IPS DF 6.9 (cell line): ENCODE measurements at regions not wholly inside any gene's neighbourhood (a gene's known extent, or its start where the extent isn't known, plus 50 kb on each side); places are given as distances from the start of the nearest gene placed in this dataset.

Source experiments
- DNase-seq: peaks from one replicate; pipeline ENCODE4 v3.0.0-alpha.2; 2013; ENCODE audit warnings: low read depth, low spot score
- H3K27ac ChIP-seq: one replicate; pipeline ENCODE4 v1.5.1; 2013; ENCODE audit warnings: low read length, control low read depth
- H3K27me3 ChIP-seq: 2 replicates; pipeline ENCODE4 v1.6.1; 2013; ENCODE audit warnings: mild to moderate bottlenecking, low read length; ENCODE audit not compliant: control insufficient read depth, insufficient read depth
- H3K36me3 ChIP-seq: 2 replicates; pipeline ENCODE4 v1.6.1; 2013; ENCODE audit warnings: low read length; ENCODE audit not compliant: control insufficient read depth, insufficient read depth
- H3K4me1 ChIP-seq: 2 replicates; pipeline ENCODE4 v1.6.1; 2013; ENCODE audit warnings: low read length; ENCODE audit not compliant: control insufficient read depth, insufficient read depth
- H3K4me3 ChIP-seq: 2 replicates; pipeline ENCODE4 v1.5.1; 2013; ENCODE audit warnings: mild to moderate bottlenecking, low read length
- H3K9me3 ChIP-seq: 2 replicates; pipeline ENCODE4 v1.6.1; 2013; ENCODE audit warnings: low read length, inconsistent platforms; ENCODE audit not compliant: control insufficient read depth, insufficient read depth
- WGBS: extraction: QIAGEN DNeasy Blood & Tissue Kit; methylation state at CpG from one replicate; pipeline ENCODE4 v1.1.7; 2013; ENCODE audit warnings: mixed read lengths, missing lambda C conversion rate; ENCODE audit not compliant: insufficient read length, insufficient coverage; 5-methylcytosine and 5-hydroxymethylcytosine counted together

DNA sequence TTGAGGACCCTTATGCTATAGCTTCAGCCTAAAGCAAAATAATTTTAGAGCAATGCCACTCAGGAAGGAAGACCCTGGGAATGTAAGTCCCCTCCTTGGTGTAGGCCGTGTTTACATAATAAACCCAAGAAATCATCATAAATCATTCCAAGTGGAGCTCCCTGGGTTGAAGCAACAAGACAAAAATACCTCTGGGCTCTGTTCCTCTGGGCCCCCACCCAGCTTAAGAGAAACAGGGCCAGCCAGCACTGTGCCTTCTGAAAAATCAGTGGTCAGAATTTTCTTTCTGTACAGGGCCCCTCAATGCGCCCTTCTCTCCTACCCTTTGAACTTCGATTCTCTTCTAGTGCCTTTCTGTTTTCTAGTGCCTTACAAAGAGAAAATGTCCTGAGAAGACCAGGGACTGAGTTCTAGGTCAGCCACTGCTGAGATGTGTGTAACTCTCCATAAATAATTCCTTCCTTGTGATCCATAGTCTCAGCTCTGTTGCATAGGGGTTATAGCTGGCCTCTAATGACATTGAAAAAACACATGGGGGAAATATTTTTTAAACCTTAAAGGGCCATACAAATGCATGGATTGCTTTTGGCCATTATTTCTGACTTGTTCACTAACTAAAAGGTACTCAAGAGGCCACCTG is 101.0 kb downstream of the ADRB2 start:
- Histone ChIP-seq H3K36me3 (no peaks in the 10 kb centered on the region), H3K4me1 (no peaks in the 10 kb centered on the region), H3K4me3 (no peak overlapping the region), H3K27me3 (no peaks in the 10 kb centered on the region), H3K27ac (no peak overlapping the region), H3K9me3 (no peaks in the 10 kb centered on the region)
- WGBS = no CpG with 5 or more reads among the region's 3 CpGs
- DNase-seq = no peak

DNA sequence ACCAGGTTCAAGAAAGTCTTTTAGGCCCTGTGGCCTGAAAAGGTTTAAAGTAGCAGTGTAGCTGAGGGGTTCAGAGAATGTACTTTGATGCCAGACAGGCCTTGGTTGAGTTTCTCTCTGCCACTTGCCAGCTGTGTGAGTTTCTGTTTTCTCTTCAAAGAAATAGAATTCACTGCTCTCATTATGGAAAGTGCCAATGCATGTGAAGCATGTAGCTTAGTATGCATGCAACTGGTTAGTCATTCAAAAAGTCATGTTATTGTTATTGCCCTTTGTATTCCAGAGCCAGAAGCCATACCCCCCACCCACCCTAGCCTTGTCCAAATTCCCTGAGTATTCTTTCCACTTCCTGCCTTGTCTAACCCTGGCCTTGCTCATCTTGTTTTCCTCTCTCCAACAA is 101.7 kb downstream of the ADRB2 start:
- H3K9me3 ChIP-seq = no peaks in the 10 kb centered on the region
- no peak overlapping the region for H3K27ac ChIP-seq
- DNase-seq = no peak
- H3K27me3 ChIP-seq = no peaks in the 10 kb centered on the region
- H3K36me3 ChIP-seq = no peaks in the 10 kb centered on the region
- H3K4me1 ChIP-seq = no peaks in the 10 kb centered on the region
- H3K4me3 ChIP-seq = no peak overlapping the region

DNA sequence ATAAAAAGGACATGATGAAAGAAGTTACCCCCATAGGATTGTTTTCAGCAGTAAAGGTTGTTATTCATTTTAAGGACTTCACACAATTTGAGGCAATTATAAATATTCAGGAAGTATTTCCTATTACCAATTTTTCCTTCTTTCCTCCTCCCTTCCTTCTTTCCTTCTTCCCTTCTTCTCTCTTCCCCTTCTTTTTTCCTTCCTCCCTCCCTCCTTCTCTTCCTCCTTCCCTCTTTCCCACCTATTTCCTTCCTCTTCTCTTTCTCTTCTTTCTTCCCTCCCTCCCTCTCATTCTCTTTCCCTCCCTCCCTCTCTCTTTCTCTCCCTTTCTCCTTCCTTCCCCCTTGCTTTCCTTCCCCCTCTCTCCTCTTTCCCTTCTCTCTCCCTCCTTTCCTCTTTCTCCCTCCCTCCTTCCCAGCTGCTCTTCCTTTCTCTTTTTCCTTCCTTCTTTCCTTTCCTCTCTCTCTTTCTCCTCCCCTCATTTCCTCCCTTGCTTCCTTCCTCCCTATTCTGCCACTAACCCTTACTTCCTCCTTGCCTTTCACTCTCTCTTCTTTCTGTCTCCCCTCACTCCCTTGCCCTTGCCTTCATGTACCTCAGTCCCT is 105.1 kb downstream of the ADRB2 start:
- Histone ChIP-seq H3K9me3 (no peaks in the 10 kb centered on the region), H3K4me3 (no peak overlapping the region), H3K36me3 (no peaks in the 10 kb centered on the region), H3K4me1 (no peaks in the 10 kb centered on the region), H3K27ac (no peak overlapping the region), H3K27me3 (no peaks in the 10 kb centered on the region)
- no peak for DNase-seq

DNA sequence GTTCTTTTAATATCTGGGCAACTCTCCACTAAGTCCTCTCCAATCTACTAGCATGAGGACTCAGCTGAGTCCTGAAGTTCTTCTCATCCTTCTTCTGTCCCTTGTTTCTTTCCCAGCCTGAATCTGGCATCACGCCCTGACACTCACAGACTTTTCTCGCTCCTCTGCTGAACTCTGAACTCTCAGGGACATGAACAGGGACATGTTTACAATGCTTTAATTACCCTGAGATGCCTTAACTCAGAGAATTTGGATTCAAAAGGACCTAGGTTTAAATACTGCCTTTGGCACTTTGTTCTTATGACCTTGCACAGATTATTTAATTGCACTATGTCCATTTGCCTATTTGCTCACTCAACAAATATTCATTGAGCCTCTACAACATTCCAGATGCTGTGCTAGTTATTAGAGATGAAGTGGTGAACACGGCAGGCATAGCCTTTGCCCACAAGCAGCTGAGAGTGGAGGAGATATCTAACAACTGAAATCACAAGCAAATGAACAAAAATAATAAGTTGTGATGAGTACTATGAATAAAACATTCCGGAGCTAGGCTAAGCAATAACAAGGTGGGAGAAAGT is 106.0 kb downstream of the ADRB2 start:
- Histone ChIP-seq H3K36me3 (no peaks in the 10 kb centered on the region), H3K9me3 (no peaks in the 10 kb centered on the region), H3K27ac (no peak overlapping the region), H3K27me3 (no peaks in the 10 kb centered on the region), H3K4me3 (no peak overlapping the region), H3K4me1 (no peaks in the 10 kb centered on the region)
- WGBS = no CpG with 5 or more reads among the region's 4 CpGs
- no peak for DNase-seq

DNA sequence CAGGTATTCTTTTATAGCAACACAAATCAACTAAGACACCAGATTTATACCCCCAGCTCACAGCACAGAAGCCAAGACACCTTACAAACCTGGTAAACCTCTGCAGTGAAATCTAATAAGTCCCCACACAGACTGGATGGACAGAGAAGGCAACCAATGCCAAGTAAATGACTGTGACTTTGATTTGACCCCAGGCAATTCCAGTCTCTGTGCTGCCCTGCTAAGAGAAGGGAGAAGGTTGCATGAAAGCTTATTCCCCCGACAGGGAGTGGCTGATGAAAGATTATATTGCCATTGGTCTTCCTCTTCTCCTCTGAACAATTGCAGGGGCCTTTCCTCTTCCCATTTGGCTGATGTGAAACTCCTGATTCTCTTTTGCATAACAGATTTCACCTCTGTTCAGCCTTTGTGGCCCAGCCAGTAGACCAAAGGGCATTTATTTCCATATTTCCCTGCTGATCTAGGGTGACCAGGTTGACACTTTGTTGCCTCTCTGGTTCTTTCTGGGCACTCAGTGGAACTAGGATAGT is 107.6 kb downstream of the ADRB2 start:
- no peak for DNase-seq
- Histone ChIP-seq H3K27ac (no peak overlapping the region), H3K36me3 (no peaks in the 10 kb centered on the region), H3K9me3 (no peaks in the 10 kb centered on the region), H3K4me3 (no peak overlapping the region), H3K4me1 (no peaks in the 10 kb centered on the region), H3K27me3 (no peaks in the 10 kb centered on the region)
- WGBS = no CpG with 5 or more reads among the region's 1 CpG

DNA sequence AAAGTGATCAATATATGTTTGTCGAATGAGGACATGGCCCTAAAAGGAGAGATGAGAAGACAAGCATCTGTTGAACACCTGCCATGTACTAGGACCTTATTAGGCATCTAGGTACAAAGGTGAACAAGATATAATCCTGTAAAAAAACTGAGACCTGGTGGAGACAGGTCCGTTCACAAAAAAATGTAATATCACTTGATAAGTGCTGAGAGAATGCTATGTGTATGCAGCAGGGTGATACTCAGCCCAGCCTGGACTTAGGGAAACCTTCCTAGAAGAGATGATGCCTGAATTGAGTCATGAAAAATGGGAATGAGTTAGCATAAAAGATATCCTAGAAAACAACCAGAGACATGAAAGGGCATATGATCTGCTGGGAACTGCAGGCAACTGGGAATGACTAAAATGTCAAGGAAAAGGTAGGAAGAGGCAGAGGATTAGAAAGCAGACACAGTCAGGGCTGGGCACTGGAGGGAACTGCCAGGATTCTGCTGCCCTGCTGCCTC is 108.5 kb downstream of the ADRB2 start:
- Histone ChIP-seq H3K27ac (no peak overlapping the region), H3K27me3 (no peaks in the 10 kb centered on the region), H3K36me3 (no peaks in the 10 kb centered on the region), H3K4me1 (no peaks in the 10 kb centered on the region), H3K4me3 (no peak overlapping the region), H3K9me3 (no peaks in the 10 kb centered on the region)
- WGBS = no CpG with 5 or more reads among the region's 2 CpGs
- no peak for DNase-seq

DNA sequence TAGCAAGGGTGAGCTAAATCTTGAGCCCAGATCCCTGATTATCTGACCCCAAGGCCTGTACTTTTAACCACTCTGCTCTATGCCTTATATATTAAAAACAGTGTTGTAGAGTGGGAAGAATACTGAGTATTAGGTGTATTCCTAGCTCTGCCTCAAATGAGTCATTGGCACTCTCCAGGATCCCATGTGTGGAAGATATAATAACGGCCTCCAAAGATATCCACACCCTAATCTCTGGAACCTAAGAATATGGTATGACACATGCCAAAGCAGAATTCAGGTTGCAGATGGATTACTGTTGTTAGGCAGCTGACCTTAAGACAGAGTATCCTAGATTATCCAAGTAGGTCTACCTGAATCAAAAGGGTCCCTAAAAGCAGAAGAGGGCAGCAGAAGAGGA is 110.8 kb downstream of the ADRB2 start:
- Histone ChIP-seq H3K4me1 (no peaks in the 10 kb centered on the region), H3K9me3 (no peaks in the 10 kb centered on the region), H3K36me3 (no peaks in the 10 kb centered on the region), H3K4me3 (no peak overlapping the region), H3K27me3 (no peaks in the 10 kb centered on the region), H3K27ac (no peak overlapping the region)
- no peak for DNase-seq
- no CpG with 5 or more reads among the region's 1 CpG for WGBS

DNA sequence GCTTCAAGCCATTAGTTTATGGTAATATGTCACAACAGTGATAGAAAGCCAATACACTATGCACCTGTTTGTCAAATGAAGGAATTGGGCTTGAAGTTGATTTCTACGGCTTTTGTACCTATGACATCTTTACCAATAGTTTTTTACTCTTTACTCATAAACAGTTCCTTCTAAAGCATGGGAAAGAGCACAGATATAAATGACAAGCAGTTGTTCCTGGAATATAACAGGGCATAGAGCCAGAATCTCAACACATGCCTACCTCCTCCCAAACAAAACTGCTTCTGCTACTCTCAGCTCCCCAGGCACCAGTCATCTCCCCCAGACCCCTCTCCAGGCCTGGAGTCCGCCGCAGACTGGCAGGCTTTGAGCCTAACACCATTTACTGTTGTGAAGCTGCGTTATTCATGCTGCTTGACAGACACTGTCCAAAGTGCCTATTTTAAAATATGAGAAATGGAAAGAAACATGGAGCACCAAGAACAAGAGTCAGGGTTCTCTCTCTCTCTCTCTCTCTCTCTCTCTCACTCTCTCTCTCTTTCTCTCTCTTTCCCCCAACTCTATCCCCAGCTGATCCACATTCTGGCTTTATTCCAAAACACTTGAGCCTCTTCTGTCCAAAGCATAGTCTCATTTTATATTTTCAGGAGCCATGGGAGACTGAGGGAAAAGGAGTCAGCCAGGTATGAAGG is 111.6 kb downstream of the ADRB2 start:
- H3K4me1 ChIP-seq = no peaks in the 10 kb centered on the region
- H3K36me3 ChIP-seq = no peaks in the 10 kb centered on the region
- DNase-seq = no peak
- no peaks in the 10 kb centered on the region for H3K9me3 ChIP-seq
- H3K4me3 ChIP-seq = no peak overlapping the region
- H3K27me3 ChIP-seq = no peaks in the 10 kb centered on the region
- H3K27ac ChIP-seq = no peak overlapping the region
- WGBS = no CpG with 5 or more reads among the region's 4 CpGs

DNA sequence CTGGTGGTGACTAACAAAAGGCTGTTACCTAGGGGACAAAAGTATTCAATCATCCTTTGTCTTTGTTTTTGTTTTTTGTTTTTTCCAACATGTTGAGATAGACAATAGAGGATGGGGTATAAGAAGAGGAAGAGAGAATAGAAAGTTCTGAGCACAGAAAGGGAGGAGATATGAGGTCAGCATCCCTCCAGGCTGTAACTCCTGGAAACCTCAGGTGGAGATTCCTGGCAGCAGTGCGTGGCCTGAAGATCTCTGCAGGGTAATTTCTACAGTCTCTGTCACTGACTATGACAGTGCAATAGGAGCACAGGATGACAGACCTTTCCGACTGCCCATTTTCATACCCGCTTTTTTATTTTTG is 112.1 kb downstream of the ADRB2 start:
- no peaks in the 10 kb centered on the region for H3K4me1 ChIP-seq
- no peak overlapping the region for H3K4me3 ChIP-seq
- no peaks in the 10 kb centered on the region for H3K9me3 ChIP-seq
- no CpG with 5 or more reads among the region's 3 CpGs for WGBS
- no peaks in the 10 kb centered on the region for H3K36me3 ChIP-seq
- H3K27me3 ChIP-seq = no peaks in the 10 kb centered on the region
- no peak for DNase-seq
- no peak overlapping the region for H3K27ac ChIP-seq

DNA sequence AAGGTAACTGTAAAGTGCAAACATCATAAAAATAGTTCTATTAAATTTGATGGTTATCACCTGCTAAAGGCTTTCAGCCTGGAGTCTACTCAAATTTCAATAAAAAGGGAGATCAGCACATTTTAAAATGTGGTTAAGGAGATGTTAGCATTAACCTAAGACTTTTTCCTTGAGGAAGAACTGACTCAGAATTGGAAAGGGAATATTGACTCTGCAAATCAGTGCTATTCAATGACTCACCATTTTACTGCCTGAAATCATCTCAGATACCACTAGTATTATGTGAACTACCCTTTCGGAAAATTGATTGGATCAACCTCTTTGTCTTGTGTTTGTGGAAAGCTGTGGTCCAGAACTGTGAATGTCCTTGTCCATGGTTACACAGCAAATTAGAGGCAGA is 113.3 kb downstream of the ADRB2 start:
- no peak overlapping the region for H3K4me3 ChIP-seq
- no peaks in the 10 kb centered on the region for H3K9me3 ChIP-seq
- no peaks in the 10 kb centered on the region for H3K36me3 ChIP-seq
- no peaks in the 10 kb centered on the region for H3K27me3 ChIP-seq
- H3K4me1 ChIP-seq = no peaks in the 10 kb centered on the region
- DNase-seq = no peak
- no CpG with 5 or more reads among the region's 1 CpG for WGBS
- no peak overlapping the region for H3K27ac ChIP-seq
